ENCODE measurements at regions not wholly inside any gene's neighbourhood (a gene's known extent, or its start where the extent isn't known, plus 50 kb on each side); places are given as distances from the start of the nearest gene placed in this dataset.

GRCh38 chr3:68060191-68060590 is 405.8 kb upstream of the SUCLG2 start:
- TF ChIP-seq, protein P1, sequence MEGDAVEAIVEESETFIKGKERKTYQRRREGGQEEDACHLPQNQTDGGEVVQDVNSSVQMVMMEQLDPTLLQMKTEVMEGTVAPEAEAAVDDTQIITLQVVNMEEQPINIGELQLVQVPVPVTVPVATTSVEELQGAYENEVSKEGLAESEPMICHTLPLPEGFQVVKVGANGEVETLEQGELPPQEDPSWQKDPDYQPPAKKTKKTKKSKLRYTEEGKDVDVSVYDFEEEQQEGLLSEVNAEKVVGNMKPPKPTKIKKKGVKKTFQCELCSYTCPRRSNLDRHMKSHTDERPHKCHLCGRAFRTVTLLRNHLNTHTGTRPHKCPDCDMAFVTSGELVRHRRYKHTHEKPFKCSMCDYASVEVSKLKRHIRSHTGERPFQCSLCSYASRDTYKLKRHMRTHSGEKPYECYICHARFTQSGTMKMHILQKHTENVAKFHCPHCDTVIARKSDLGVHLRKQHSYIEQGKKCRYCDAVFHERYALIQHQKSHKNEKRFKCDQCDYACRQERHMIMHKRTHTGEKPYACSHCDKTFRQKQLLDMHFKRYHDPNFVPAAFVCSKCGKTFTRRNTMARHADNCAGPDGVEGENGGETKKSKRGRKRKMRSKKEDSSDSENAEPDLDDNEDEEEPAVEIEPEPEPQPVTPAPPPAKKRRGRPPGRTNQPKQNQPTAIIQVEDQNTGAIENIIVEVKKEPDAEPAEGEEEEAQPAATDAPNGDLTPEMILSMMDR (conservative IDR thresholded peaks at IDR 0.05; ENCODE audit: low read length): no peak
- DNase-seq (ENCODE audit: low read depth): no peak
- no peak overlapping the region for H3K4me3 ChIP-seq (ENCODE audit: low read length)

GRCh38 chr3:68059628-68060152 is 405.3 kb upstream of the SUCLG2 start:
- TF ChIP-seq, protein P1 (conservative IDR thresholded peaks at IDR 0.05; ENCODE audit: low read length): no peak
- no peak overlapping the region for H3K4me3 ChIP-seq (ENCODE audit: low read length)
- no peak for DNase-seq (ENCODE audit: low read depth)

DNA sequence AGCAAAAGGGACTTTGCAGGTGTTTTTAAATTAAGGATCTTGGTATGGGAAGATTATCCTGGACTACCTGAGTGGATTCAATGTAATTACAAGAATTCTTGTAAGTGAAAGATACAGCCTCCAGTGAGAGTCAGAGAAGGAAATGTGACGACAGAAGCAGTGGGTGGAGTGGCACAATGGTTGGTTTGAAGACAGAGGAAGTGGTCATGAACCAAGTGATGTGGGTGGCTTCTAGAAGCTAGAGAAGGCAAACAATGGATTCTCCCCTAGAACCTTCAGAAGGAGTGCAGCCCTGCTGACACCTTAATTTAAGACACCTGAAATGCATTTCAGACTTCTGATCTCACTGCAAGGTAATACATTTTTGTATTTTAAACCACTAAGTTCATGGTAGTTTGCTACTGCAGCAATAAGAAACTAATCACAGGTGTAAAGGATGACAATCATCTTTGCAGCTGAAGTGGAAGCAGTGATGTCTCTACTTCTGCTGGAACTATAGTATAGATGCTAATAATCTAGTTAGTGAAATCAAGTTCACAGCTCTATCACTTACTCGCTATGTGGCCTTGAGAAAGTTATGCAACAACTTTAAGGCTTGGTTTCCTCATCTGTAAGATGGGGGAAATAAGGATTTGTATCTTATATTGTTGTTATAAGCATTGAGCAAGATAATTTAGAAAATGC is 403.4 kb upstream of the SUCLG2 start:
- TF ChIP-seq, protein P1 (conservative IDR thresholded peaks at IDR 0.05; ENCODE audit: low read length): no peak
- H3K4me3 ChIP-seq (ENCODE audit: low read length): no peak overlapping the region
- DNase-seq (ENCODE audit: low read depth): no peak

DNA sequence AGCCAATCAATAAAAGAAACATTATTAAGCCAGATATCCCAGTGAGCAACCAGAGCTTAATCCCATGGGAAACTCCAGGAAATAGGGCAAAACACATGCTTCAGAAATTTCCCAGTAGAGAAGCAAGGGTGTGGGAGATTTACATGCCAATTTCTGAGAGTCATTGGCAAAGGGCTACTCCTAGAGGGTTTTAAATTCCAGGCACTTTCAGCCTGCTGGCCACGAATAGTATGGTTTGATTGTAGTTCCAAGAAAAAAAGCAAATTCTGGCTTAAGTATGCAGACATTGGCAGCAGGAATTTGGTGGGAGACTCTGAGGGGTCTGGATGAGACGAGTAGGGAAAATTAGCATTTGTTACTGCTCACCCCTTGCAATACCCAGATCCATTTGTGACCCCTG is 402.1 kb upstream of the SUCLG2 start:
- H3K4me3 ChIP-seq (ENCODE audit: low read length): no peak overlapping the region
- no peak for DNase-seq (ENCODE audit: low read depth)
- TF ChIP-seq, protein P1 (conservative IDR thresholded peaks at IDR 0.05; ENCODE audit: low read length): no peak

GRCh38 chr3:68055215-68055614 is 400.8 kb upstream of the SUCLG2 start:
- H3K4me3 ChIP-seq (ENCODE audit: low read length): no peak overlapping the region
- no peak for DNase-seq (ENCODE audit: low read depth)
- TF ChIP-seq, protein P1 (conservative IDR thresholded peaks at IDR 0.05; ENCODE audit: low read length): no peak

GRCh38 chr3:68049776-68050175 is 395.4 kb upstream of the SUCLG2 start:
- no peak for DNase-seq (ENCODE audit: low read depth)
- H3K4me3 ChIP-seq (ENCODE audit: low read length): no peak overlapping the region
- TF ChIP-seq, protein P1 (conservative IDR thresholded peaks at IDR 0.05; ENCODE audit: low read length): no peak

DNA sequence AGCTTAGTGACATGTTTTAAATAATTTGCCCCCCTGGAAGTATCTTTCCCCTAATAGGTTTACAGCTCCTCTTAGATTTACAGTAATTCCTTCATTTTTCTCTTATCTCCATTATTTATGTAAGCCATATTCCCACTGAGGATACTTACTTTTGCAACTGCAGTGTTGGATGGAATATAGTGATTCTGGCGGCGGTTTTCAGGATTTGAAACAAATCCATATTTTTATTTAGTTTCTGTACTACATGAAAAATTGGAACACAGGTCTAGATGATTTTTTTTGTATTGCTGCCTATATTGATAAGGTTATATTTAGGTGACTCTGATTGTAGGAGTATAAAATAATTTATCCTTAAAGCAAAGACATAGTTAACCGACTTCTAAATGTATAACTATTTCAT is 391.6 kb upstream of the SUCLG2 start:
- H3K4me3 ChIP-seq (ENCODE audit: low read length): no peak overlapping the region
- TF ChIP-seq, protein P1 (conservative IDR thresholded peaks at IDR 0.05; ENCODE audit: low read length): no peak
- no peak for DNase-seq (ENCODE audit: low read depth)
